Stimulated activated CD8-positive, alpha-beta memory T cell treated with anti-CD3 and anti-CD28 coated beads, Interleukin-15, amount 100 ng/mL, for 24 hours (primary cell): ENCODE measurements at regions not wholly inside any gene's neighbourhood (a gene's known extent, or its start where the extent isn't known, plus 50 kb on each side); places are given as distances from the start of the nearest gene placed in this dataset.

Experiments
- DNase-seq: peaks from one replicate; pipeline ENCODE4 v3.0.0-alpha.2; 2020; ENCODE audit warnings: low read depth

DNA sequence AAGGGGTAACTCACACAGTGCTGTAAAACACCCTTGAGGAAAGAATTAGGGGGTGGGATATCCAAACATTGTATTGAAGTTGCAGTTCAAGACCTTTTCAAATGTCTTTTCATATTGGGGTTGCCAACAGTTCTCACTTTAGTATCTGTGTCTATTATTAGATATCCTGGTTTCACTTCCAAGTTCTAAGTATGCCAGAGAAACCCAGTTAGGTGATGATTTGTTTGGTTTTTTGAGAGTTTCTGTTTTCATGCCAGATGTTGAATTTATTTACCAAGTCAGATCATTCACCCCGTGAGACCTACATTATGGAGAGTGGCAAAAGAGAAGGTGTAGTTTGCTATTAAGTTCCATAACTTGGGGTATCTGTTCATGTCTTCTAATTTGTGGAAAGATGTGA lies 64.5 kb downstream of the C9orf152 start:
- no peak for DNase-seq

DNA sequence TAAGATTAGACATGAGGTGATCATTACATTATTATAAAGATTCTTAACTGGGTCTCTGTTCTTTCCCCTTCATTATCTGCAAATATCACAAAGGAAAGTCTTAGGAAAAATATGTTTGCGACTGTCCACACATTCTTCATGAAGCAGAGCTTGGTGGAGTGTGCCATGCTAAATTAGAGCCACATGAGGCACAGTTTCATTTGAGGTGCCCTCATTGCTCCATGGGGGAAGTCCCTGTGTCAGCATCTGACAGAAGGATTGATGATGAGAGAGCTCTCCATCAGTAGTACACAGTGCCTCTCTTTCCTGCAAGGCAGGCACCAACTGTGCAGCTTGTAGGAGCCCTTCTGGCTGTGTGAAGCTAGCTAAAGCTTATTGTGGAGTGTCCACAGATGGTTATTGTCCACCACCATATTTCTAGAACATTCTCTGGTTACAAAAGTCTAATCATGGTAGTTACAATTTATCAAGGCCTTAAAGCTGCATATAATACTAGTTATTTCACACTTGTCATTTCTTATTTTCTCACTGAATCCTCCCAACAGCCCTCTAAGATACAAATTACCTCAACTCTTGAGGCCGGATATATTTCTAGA lies 63.9 kb downstream of the C9orf152 start:
- DNase-seq, result no peak

DNA sequence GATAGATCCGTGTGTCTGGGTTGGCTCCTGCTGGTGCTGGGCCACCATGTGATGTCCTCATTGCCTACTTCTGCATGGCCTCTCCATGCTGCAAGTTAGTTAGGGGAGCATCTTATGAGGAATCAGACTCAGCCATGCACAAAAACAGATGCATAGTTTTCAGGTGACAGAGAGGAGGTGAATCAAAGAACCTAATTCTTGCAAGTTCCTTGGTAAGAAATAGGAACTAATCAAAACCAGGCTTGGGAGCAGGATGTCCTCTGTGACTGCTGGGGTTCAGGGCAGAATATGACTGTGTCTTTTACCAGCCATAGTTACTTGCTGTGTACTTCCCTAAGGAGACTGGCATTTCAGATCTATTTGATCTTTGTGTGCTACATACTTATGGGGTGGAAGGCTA lies 61.6 kb downstream of the C9orf152 start:
- no peak for DNase-seq

DNA sequence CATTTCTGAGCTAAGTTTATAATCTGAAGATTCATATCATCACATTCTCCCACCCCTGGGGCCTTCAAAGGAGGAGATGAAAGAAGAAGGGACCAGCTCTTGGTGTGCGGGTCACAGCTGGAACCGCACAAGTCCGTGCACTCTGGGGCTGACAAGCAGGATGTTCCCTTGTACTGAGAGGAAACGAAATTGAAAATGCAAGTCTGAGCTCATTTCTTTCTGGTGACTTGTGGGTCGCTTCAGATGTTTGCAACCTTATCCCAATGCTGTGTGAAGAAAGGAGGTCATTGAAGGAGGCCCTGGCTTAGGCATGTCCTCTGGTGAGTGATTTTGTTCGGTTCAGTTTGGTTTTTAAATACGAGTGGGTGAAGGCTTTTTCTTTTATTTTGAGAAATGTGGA lies 59.6 kb downstream of the C9orf152 start:
- DNase-seq, result no peak

DNA sequence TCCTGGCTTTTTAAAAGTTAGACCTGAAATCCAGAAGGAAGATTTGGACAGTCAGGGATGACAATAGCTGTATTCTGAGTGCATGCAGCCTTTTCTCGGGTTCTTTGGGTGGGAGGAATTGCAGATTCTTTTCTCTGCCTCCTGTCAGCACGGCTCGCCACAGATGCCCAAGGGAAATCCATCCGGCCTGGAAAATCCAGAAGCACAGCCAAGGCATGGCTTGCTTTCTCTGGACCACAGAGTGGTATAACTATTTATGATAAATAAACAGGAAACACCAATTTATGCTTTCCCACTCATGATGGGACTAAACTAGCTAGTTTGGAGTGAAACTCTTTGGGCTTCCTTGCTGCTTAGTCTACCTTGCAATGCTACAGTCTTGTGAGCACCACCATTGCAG lies 59.1 kb downstream of the C9orf152 start:
- no peak for DNase-seq
